Astrocyte (in vitro differentiated cells and primary cell): ENCODE measurements at regions not wholly inside any gene's neighbourhood (a gene's known extent, or its start where the extent isn't known, plus 50 kb on each side); places are given as distances from the start of the nearest gene placed in this dataset.

Experiments
- CTCF ChIP-seq: IDR thresholded peaks from 2 replicates; pipeline ENCODE4 v1.5.1; 2011; ENCODE audit warnings: low read depth, mild to moderate bottlenecking, inconsistent platforms, low read length, moderate library complexity; ENCODE audit not compliant: insufficient read depth
- EZH2 ChIP-seq: IDR thresholded peaks from 2 replicates; pipeline ENCODE4 v1.6.1; 2012; ENCODE audit warnings: mild to moderate bottlenecking, low read length, inconsistent platforms; ENCODE audit not compliant: insufficient read depth

- TF ChIP-seq CTCF (no peak), EZH2 (no peak)
These were observed 1372.1 kb downstream of the EPHA7 start for GRCh38 chr6:92047152-92047850.
